ENCODE measurements at regions not wholly inside any gene's neighbourhood (a gene's known extent, or its start where the extent isn't known, plus 50 kb on each side); places are given as distances from the start of the nearest gene placed in this dataset.

DNA sequence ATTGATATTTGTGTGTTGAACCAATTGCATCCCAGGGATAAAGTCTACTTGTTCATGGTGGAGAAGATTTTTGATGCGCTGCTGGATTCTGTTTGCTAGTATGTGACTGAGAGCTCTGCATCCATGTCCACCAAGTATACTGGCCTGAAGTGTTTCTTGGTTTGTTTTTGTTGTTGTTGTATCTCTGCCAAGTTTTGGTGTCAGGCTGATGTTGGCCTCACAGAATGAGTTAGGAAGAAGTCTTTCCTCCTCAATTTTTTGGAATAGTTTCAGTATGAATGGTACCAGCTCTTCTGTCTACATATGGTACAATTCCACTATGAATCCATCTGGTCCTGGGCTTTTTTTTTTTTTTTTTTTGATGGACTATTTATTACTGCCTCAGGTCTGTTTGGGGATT lies 50.9 kb upstream of the OSTN start:
- TF ChIP-seq POLR2A (IDR thresholded peaks at IDR 0.05), result no peak
- TF ChIP-seq, protein P1, sequence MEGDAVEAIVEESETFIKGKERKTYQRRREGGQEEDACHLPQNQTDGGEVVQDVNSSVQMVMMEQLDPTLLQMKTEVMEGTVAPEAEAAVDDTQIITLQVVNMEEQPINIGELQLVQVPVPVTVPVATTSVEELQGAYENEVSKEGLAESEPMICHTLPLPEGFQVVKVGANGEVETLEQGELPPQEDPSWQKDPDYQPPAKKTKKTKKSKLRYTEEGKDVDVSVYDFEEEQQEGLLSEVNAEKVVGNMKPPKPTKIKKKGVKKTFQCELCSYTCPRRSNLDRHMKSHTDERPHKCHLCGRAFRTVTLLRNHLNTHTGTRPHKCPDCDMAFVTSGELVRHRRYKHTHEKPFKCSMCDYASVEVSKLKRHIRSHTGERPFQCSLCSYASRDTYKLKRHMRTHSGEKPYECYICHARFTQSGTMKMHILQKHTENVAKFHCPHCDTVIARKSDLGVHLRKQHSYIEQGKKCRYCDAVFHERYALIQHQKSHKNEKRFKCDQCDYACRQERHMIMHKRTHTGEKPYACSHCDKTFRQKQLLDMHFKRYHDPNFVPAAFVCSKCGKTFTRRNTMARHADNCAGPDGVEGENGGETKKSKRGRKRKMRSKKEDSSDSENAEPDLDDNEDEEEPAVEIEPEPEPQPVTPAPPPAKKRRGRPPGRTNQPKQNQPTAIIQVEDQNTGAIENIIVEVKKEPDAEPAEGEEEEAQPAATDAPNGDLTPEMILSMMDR (IDR thresholded peaks at IDR 0.05), result no peak
- H3K4me3 ChIP-seq, result no peak overlapping the region
- DNase-seq, result no peak
- 82 to 95% methylated on average over 1 of the region's 1 CpG for WGBS, 2 donors
- no peaks in the 10 kb centered on the region for H3K27me3 ChIP-seq
- H3K4me1 ChIP-seq, result no peaks in the 10 kb centered on the region
- H3K36me3 ChIP-seq (ENCODE audit: low read depth, missing control alignments), result no peaks in the 10 kb centered on the region
- intact Hi-C loops (cut with DNase I; ENCODE audit: low total_unique reads), result no loop called here
- no peak overlapping the region for H3K27ac ChIP-seq
- no peaks in the 10 kb centered on the region for H3K9me3 ChIP-seq

DNA sequence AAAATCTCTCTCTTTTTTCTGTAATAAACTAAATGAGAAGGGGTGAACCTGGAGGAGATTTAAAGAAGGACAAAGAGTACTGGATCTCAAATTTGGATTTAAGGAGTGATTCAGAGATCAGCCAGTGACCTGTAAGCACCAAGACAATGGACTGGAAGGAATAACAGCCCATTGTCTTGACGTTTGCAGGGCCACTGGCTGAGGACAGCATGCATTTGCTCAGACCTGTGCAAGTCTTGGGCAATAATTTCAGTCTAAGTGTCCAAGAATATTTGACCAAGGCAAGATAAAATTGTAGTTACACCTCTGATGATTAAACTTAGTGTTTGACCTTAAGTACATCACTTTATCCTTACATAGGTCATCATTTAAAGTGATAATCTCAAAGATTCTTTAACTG lies 55.8 kb upstream of the OSTN start:
- no peaks in the 10 kb centered on the region for H3K4me1 ChIP-seq
- 29 to 30% methylated on average over 1 of the region's 1 CpG for WGBS, 2 donors

DNA sequence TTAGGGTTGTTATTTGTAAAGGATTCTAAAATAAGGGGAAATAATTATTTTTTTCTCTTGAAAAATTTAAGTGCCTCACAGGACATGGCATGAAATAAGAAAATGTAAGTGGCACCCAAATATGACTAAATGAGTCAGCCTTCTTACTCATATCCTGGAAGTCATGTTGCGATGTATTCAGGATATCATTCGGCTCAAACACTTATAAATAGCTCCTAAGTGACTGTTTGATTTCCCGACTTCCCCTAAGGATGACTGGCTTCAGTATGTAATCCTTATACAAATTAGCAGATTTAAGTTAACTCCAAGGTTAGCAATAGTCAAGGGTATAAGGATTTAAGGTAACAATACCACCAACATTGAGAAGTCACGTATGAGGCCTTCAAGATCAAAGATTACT lies 57.3 kb upstream of the OSTN start:
- H3K27me3 ChIP-seq, result no peaks in the 10 kb centered on the region
- H3K4me3 ChIP-seq, result no peak overlapping the region
- intact Hi-C loops (cut with DNase I; ENCODE audit: low total_unique reads), result no loop called here
- no peak for TF ChIP-seq POLR2A (IDR thresholded peaks at IDR 0.05)
- TF ChIP-seq, protein P1 (IDR thresholded peaks at IDR 0.05), result no peak
- no peaks in the 10 kb centered on the region for H3K4me1 ChIP-seq
- no peak overlapping the region for H3K27ac ChIP-seq
- 87 to 93% methylated on average over 4 of the region's 4 CpGs for WGBS, 2 donors
- no peak for DNase-seq
- H3K36me3 ChIP-seq (ENCODE audit: low read depth, missing control alignments), result no peaks in the 10 kb centered on the region
- no peaks in the 10 kb centered on the region for H3K9me3 ChIP-seq

More for the DNA sequence above, 55.8 kb upstream of the OSTN start:
- intact Hi-C loops (cut with DNase I; ENCODE audit: low total_unique reads), result no loop called here
- H3K9me3 ChIP-seq, result no peaks in the 10 kb centered on the region
- H3K27ac ChIP-seq, result no peak overlapping the region
- TF ChIP-seq, protein P1 (IDR thresholded peaks at IDR 0.05), result no peak
- TF ChIP-seq POLR2A (IDR thresholded peaks at IDR 0.05), result no peak
- H3K4me3 ChIP-seq, result no peak overlapping the region
- no peaks in the 10 kb centered on the region for H3K36me3 ChIP-seq (ENCODE audit: low read depth, missing control alignments)
- no peaks in the 10 kb centered on the region for H3K27me3 ChIP-seq
- DNase-seq, result no peak

DNA sequence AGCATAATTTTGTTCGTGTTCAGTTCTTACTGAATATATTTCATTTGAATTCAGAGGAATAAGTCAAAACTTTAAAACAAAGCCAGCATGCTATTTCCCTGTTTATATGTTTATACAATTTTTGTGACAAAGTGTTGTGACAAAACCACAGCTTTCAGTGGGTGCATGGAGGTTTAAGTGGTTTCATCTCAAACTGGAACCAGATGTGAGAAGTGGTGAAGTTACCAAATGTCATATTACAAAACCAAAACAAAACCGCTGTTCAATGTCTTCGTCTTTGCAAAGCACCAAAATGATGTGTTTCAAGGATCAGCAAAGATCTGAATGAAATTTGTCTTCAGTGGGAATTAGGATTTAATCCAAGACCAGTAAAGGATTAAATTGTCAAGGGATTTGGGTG lies 59.3 kb upstream of the OSTN start:
- Histone ChIP-seq H3K36me3 (ENCODE audit: low read depth, missing control alignments) (no peaks in the 10 kb centered on the region), H3K4me3 (no peak overlapping the region), H3K4me1 (no peaks in the 10 kb centered on the region), H3K27me3 (no peaks in the 10 kb centered on the region), H3K9me3 (no peaks in the 10 kb centered on the region), H3K27ac (no peak overlapping the region)
- intact Hi-C loops (cut with DNase I; ENCODE audit: low total_unique reads), result no loop called here
- no peak for TF ChIP-seq POLR2A (IDR thresholded peaks at IDR 0.05)
- TF ChIP-seq, protein P1 (IDR thresholded peaks at IDR 0.05), result no peak
- DNase-seq, result no peak
- WGBS, 2 donors, result 89 to 91% methylated on average over 3 of the region's 3 CpGs

DNA sequence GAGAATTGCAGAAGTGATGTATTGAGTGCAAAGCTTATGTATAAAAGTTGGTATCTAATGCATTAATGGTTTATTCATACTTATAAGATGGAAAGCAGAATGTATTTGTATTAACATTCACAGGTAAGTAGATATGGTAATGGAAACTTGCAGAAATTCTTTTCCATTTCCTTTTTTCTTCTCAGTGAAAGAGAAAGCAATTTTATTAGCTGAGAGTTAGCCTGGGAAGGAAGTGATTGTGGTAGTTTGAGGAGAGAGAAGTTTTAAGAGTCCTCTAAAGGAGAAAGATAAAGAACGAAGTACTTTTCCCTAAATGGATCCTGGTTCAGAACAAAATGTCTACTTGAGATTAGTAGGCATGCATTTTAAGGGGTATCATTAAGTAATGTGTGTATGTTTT lies 60.1 kb upstream of the OSTN start:
- Histone ChIP-seq H3K4me3 (no peak overlapping the region), H3K36me3 (ENCODE audit: low read depth, missing control alignments) (no peaks in the 10 kb centered on the region), H3K4me1 (no peaks in the 10 kb centered on the region), H3K27ac (no peak overlapping the region), H3K27me3 (no peaks in the 10 kb centered on the region), H3K9me3 (no peaks in the 10 kb centered on the region)
- intact Hi-C loops (cut with DNase I; ENCODE audit: low total_unique reads), result no loop called here
- 74% methylated on average over 1 of the region's 1 CpG for WGBS, 2 donors
- no peak for DNase-seq
- TF ChIP-seq, protein P1 (IDR thresholded peaks at IDR 0.05), result no peak
- TF ChIP-seq POLR2A (IDR thresholded peaks at IDR 0.05), result no peak
